ENCODE measurements at regions not wholly inside any gene's neighbourhood (a gene's known extent, or its start where the extent isn't known, plus 50 kb on each side); places are given as distances from the start of the nearest gene placed in this dataset.

GRCh38 chr13:89920461-89920860, 1427.0 kb upstream of the MIR17HG start:
- Histone ChIP-seq H3K9ac (ENCODE audit: low read length) (no peak overlapping the region), H3K9me3 (ENCODE audit: control insufficient read depth in 1 of 2, insufficient read depth in 1 of 2, low read depth in 1 of 2, low read length in 2 of 2) (no peaks in the 10 kb centered on the region; a peak in 1 of 4 replicates), H4K20me1 (ENCODE audit: insufficient read depth) (no peaks in the 10 kb centered on the region), H3K9me2 (ENCODE audit: insufficient read depth) (no peaks in the 10 kb centered on the region), H3K4me2 (ENCODE audit: low read length) (no peak overlapping the region), H2AFZ (ENCODE audit: low read depth, low read length, poor library complexity, severe bottlenecking) (no peak overlapping the region), H3K27me3 (ENCODE audit: insufficient read depth, low read length) (no peaks in the 10 kb centered on the region), H3K4me3 (replicated peaks in 1 of 2; ENCODE audit: low read depth in 1 of 2, low read length in 2 of 2) (no peak overlapping the region), H3K4me1 (ENCODE audit: control insufficient read depth in 1 of 2, insufficient read depth in 2 of 2, low read length in 2 of 2) (no peaks in the 10 kb centered on the region), H3K27ac (ENCODE audit: low read depth, low read length) (no peak overlapping the region), H3K79me2 (ENCODE audit: insufficient read depth, low read length) (no peaks in the 10 kb centered on the region), H3K36me3 (ENCODE audit: control insufficient read depth in 1 of 2, insufficient read depth in 2 of 2, low read length in 2 of 2) (no peaks in the 10 kb centered on the region)
- ChIA-PET POLR2A (no interaction called here), CTCF (no interaction called here), RAD21 (ENCODE audit: low non-redundant PET in 1 of 2, low total read pairs in 2 of 2, uncharacterized antibody in 2 of 2, unreplicated experiment in 2 of 2) (no interaction called here)
- TF ChIP-seq FOSL1 (IDR thresholded peaks at IDR 0.05; ENCODE audit: low read depth) (no peak), SRF (IDR thresholded peaks at IDR 0.05; ENCODE audit: low read depth) (no peak), CTCF (IDR thresholded peaks at IDR 0.05 in 2 of 3, conservative IDR thresholded peaks at IDR 0.05 in 1 of 3; ENCODE audit: borderline replicate concordance in 1 of 3, insufficient read depth in 1 of 3, low read depth in 2 of 3, low read length in 2 of 3) (no peak), SIN3A (IDR thresholded peaks at IDR 0.05; ENCODE audit: low read depth) (no peak), CEBPB (IDR thresholded peaks at IDR 0.05; ENCODE audit: low read depth) (no peak), POLR2A (IDR thresholded peaks at IDR 0.05; ENCODE audit: borderline replicate concordance, extremely low read depth, insufficient read depth, insufficient read length) (no peak), TCF7L2 (IDR thresholded peaks at IDR 0.05; ENCODE audit: borderline replicate concordance, extremely low read depth, insufficient read depth, insufficient read length) (no peak), ZBTB33 (IDR thresholded peaks at IDR 0.05; ENCODE audit: extremely low read depth, insufficient replicate concordance, low read length) (no peak), RAD21 (IDR thresholded peaks at IDR 0.05; ENCODE audit: low read depth) (no peak), JUND (IDR thresholded peaks at IDR 0.05) (no peak)
- TF ChIP-seq, protein P1, sequence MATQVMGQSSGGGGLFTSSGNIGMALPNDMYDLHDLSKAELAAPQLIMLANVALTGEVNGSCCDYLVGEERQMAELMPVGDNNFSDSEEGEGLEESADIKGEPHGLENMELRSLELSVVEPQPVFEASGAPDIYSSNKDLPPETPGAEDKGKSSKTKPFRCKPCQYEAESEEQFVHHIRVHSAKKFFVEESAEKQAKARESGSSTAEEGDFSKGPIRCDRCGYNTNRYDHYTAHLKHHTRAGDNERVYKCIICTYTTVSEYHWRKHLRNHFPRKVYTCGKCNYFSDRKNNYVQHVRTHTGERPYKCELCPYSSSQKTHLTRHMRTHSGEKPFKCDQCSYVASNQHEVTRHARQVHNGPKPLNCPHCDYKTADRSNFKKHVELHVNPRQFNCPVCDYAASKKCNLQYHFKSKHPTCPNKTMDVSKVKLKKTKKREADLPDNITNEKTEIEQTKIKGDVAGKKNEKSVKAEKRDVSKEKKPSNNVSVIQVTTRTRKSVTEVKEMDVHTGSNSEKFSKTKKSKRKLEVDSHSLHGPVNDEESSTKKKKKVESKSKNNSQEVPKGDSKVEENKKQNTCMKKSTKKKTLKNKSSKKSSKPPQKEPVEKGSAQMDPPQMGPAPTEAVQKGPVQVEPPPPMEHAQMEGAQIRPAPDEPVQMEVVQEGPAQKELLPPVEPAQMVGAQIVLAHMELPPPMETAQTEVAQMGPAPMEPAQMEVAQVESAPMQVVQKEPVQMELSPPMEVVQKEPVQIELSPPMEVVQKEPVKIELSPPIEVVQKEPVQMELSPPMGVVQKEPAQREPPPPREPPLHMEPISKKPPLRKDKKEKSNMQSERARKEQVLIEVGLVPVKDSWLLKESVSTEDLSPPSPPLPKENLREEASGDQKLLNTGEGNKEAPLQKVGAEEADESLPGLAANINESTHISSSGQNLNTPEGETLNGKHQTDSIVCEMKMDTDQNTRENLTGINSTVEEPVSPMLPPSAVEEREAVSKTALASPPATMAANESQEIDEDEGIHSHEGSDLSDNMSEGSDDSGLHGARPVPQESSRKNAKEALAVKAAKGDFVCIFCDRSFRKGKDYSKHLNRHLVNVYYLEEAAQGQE (IDR thresholded peaks at IDR 0.05; ENCODE audit: low read depth) = no peak
- intact Hi-C loops (cut with micrococcal nuclease) = no loop called here
- no TSS peak for BruUV-seq (replicated peaks)
- ATAC-seq (no peak), DNase-seq (ENCODE audit: low read depth, low spot score) (no peak)

All from HCT116 (cell line).